ENCODE measurements at regions not wholly inside any gene's neighbourhood (a gene's known extent, or its start where the extent isn't known, plus 50 kb on each side); places are given as distances from the start of the nearest gene placed in this dataset.

GRCh38 chr10:31154996-31155395 is 123.3 kb upstream of the ZNF438 start:
- TF ChIP-seq CTCF (IDR thresholded peaks at IDR 0.05) (no peak), POLR2A (IDR thresholded peaks at IDR 0.05) (no peak)

All from heart left ventricle (tissue), 13 donors.